ENCODE measurements at regions not wholly inside any gene's neighbourhood (a gene's known extent, or its start where the extent isn't known, plus 50 kb on each side); places are given as distances from the start of the nearest gene placed in this dataset.

DNA sequence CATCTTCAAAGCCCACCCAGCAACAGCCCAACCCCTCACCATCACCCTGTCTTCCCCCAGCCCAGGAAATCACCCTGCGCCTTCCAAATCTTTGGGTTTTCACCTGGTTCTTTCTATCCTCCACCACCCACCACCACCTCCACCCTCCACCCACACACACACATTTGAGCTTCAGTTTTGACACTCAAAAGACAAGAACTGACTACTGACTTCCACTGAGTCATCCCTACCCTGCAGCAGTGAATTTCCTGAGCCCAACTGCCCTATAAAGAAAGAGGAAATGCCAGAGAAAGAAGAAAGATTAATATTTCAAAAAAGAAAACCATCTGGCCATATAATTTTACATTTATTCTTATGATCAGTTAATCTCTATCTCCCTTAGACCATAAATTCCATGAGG lies 137.5 kb downstream of the CHST1 start:
- H3K36me3 ChIP-seq (ENCODE audit: control insufficient read depth in 4 of 4, insufficient read depth in 3 of 4, low read depth in 1 of 4, low read length in 3 of 4) = no peaks in the 10 kb centered on the region
- no peak overlapping the region for H3K9ac ChIP-seq (ENCODE audit: low read depth in 1 of 2, low read length in 2 of 2)
- DNase-seq (ENCODE audit: low spot score) = no peak
- H3K4me1 ChIP-seq (ENCODE audit: control insufficient read depth in 4 of 4, insufficient read depth in 4 of 4, low read length in 3 of 4) = peaks cover 0 to 5% (median 0%) of the 10 kb centered on the region in 4 donors
- H3K27me3 ChIP-seq (ENCODE audit: control insufficient read depth in 4 of 4, insufficient read depth in 4 of 4, low read length in 3 of 4) = no peaks in the 10 kb centered on the region
- no peak overlapping the region for H3K4me3 ChIP-seq (ENCODE audit: low read depth in 1 of 3, low read length in 3 of 3)
- TF ChIP-seq YY1 (IDR thresholded peaks at IDR 0.05) (no peak), HNF4A (conservative IDR thresholded peaks at IDR 0.05) (no peak), RAD21 (IDR thresholded peaks at IDR 0.05) (no peak), JUND (IDR thresholded peaks at IDR 0.05) (no peak), RXRA (IDR thresholded peaks at IDR 0.05) (no peak), GABPA (IDR thresholded peaks at IDR 0.05 in 1 of 2, conservative IDR thresholded peaks at IDR 0.05 in 1 of 2) (no peak), REST (IDR thresholded peaks at IDR 0.05) (no peak), NR2F2 (IDR thresholded peaks at IDR 0.05) (no peak), ZBTB33 (IDR thresholded peaks at IDR 0.05) (no peak), FOXA2 (IDR thresholded peaks at IDR 0.05) (no peak), FOXA1 (IDR thresholded peaks at IDR 0.05) (no peak), ATF3 (IDR thresholded peaks at IDR 0.05) (no peak)
- TF ChIP-seq, protein P1, sequence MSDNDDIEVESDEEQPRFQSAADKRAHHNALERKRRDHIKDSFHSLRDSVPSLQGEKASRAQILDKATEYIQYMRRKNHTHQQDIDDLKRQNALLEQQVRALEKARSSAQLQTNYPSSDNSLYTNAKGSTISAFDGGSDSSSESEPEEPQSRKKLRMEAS (IDR thresholded peaks at IDR 0.05) = no peak
- TF ChIP-seq, protein P2, sequence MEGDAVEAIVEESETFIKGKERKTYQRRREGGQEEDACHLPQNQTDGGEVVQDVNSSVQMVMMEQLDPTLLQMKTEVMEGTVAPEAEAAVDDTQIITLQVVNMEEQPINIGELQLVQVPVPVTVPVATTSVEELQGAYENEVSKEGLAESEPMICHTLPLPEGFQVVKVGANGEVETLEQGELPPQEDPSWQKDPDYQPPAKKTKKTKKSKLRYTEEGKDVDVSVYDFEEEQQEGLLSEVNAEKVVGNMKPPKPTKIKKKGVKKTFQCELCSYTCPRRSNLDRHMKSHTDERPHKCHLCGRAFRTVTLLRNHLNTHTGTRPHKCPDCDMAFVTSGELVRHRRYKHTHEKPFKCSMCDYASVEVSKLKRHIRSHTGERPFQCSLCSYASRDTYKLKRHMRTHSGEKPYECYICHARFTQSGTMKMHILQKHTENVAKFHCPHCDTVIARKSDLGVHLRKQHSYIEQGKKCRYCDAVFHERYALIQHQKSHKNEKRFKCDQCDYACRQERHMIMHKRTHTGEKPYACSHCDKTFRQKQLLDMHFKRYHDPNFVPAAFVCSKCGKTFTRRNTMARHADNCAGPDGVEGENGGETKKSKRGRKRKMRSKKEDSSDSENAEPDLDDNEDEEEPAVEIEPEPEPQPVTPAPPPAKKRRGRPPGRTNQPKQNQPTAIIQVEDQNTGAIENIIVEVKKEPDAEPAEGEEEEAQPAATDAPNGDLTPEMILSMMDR (IDR thresholded peaks at IDR 0.05; ENCODE audit: low read depth, low read length, missing input control) = no peak
- H3K9me3 ChIP-seq (ENCODE audit: control insufficient read depth in 4 of 4, low read length in 3 of 4) = no peaks in the 10 kb centered on the region
- H3K27ac ChIP-seq (ENCODE audit: low read depth in 1 of 2, low read length in 2 of 2) = no peak overlapping the region
- WGBS = 85% methylated on average over 1 of the region's 1 CpG

- 73% methylated on average over 3 of the region's 3 CpGs for WGBS
- Histone ChIP-seq H3K27me3 (ENCODE audit: control insufficient read depth in 4 of 4, insufficient read depth in 4 of 4, low read length in 3 of 4) (no peaks in the 10 kb centered on the region), H3K9ac (ENCODE audit: low read depth in 1 of 2, low read length in 2 of 2) (no peak overlapping the region), H3K9me3 (ENCODE audit: control insufficient read depth in 4 of 4, low read length in 3 of 4) (no peaks in the 10 kb centered on the region), H3K4me3 (ENCODE audit: low read depth in 1 of 3, low read length in 3 of 3) (no peak overlapping the region), H3K4me1 (ENCODE audit: control insufficient read depth in 4 of 4, insufficient read depth in 4 of 4, low read length in 3 of 4) (peaks cover 0 to 5% (median 0%) of the 10 kb centered on the region in 4 donors), H3K27ac (ENCODE audit: low read depth in 1 of 2, low read length in 2 of 2) (no peak overlapping the region), H3K36me3 (ENCODE audit: control insufficient read depth in 4 of 4, insufficient read depth in 3 of 4, low read depth in 1 of 4, low read length in 3 of 4) (no peaks in the 10 kb centered on the region)
- DNase-seq (ENCODE audit: low spot score) = no peak
- TF ChIP-seq GABPA (IDR thresholded peaks at IDR 0.05 in 1 of 2, conservative IDR thresholded peaks at IDR 0.05 in 1 of 2) = no peak
Measured at GRCh38 chr11:45525393-45525792, 140.0 kb downstream of the CHST1 start.

Measured in liver (tissue), 8 donors.